Gastrocnemius medialis (tissue), 4 donors: ENCODE measurements at regions not wholly inside any gene's neighbourhood (a gene's known extent, or its start where the extent isn't known, plus 50 kb on each side); places are given as distances from the start of the nearest gene placed in this dataset.

Experiments
- POLR2A ChIP-seq, 2 donors: fragments of 450-650 bp; IDR thresholded peaks; one replicate each; pipeline ENCODE4 v1.6.1; 2017; ENCODE audit warnings: antibody characterized with exemption in 2 of 2, mild to moderate bottlenecking in 2 of 2, moderate library complexity in 2 of 2
- TF ChIP-seq, protein P1 (sequence below), 5 experiments: fragments of 450-650 bp in 3 of 5; fragments of 200-600 bp in 2 of 5; sonication (generic) in 2 of 5; IDR thresholded peaks in 4 of 5; conservative IDR thresholded peaks in 1 of 5; 1 replicate in 4 of 5; 2 replicates in 1 of 5; pipeline ENCODE4 v1.5.1; 2016 to 2019; ENCODE audit warnings: antibody characterized with exemption in 5 of 5, mild to moderate bottlenecking in 3 of 5, moderate library complexity in 3 of 5

DNA sequence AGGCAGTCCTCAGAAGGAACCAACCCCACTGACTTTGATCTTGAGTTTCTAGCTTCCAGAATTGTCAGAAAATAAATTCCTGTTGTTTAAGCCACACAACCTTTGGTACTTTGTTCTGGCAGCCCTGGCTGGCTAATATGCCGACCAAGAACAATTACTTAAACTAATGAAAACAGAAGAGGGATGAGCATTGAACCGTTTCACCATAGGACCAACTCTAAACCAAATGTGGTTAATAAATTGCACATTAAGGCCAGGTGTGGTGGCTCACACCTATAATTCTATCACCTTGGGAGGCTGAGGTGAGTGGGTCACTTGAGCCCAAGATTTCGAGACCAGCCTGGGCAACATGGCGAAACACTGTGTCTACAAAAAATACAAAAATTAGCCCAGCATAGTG lies 160.9 kb upstream of the RAI14 start:
- no peak for TF ChIP-seq POLR2A (IDR thresholded peaks at IDR 0.05)
- TF ChIP-seq, protein P1, sequence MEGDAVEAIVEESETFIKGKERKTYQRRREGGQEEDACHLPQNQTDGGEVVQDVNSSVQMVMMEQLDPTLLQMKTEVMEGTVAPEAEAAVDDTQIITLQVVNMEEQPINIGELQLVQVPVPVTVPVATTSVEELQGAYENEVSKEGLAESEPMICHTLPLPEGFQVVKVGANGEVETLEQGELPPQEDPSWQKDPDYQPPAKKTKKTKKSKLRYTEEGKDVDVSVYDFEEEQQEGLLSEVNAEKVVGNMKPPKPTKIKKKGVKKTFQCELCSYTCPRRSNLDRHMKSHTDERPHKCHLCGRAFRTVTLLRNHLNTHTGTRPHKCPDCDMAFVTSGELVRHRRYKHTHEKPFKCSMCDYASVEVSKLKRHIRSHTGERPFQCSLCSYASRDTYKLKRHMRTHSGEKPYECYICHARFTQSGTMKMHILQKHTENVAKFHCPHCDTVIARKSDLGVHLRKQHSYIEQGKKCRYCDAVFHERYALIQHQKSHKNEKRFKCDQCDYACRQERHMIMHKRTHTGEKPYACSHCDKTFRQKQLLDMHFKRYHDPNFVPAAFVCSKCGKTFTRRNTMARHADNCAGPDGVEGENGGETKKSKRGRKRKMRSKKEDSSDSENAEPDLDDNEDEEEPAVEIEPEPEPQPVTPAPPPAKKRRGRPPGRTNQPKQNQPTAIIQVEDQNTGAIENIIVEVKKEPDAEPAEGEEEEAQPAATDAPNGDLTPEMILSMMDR (IDR thresholded peaks at IDR 0.05 in 4 of 5, conservative IDR thresholded peaks at IDR 0.05 in 1 of 5): no peak
